Osteocyte (in vitro differentiated cells): ENCODE measurements at regions not wholly inside any gene's neighbourhood (a gene's known extent, or its start where the extent isn't known, plus 50 kb on each side); places are given as distances from the start of the nearest gene placed in this dataset.

ENCODE experiments used
- DNase-seq: peaks from one replicate; pipeline ENCODE4 v3.0.0; 2021; ENCODE audit warnings: mixed read lengths; ENCODE audit not compliant: unreplicated experiment; ENCODE audit errors: extremely low spot score
- H3K27ac Mint-ChIP-seq: one replicate; pipeline ENCODE4 v1.8.0; 2021; ENCODE audit warnings: mild to moderate bottlenecking, mixed read lengths; ENCODE audit not compliant: unreplicated experiment
- H3K27me3 Mint-ChIP-seq: one replicate; pipeline ENCODE4 v1.8.0; 2021; ENCODE audit warnings: mixed read lengths; ENCODE audit not compliant: unreplicated experiment
- H3K36me3 Mint-ChIP-seq: one replicate; pipeline ENCODE4 v1.8.0; 2021; ENCODE audit warnings: mixed read lengths; ENCODE audit not compliant: unreplicated experiment
- H3K4me1 Mint-ChIP-seq: one replicate; pipeline ENCODE4 v1.8.0; 2021; ENCODE audit warnings: mixed read lengths; ENCODE audit not compliant: unreplicated experiment
- H3K4me3 Mint-ChIP-seq: one replicate; pipeline ENCODE4 v1.8.0; 2021; ENCODE audit warnings: mild to moderate bottlenecking, moderate library complexity, mixed read lengths; ENCODE audit not compliant: unreplicated experiment
- H3K9me3 Mint-ChIP-seq: one replicate; pipeline ENCODE4 v1.8.0; 2021; ENCODE audit warnings: mixed read lengths; ENCODE audit not compliant: unreplicated experiment
- CTCF ChIP-seq: fragments of 200-600 bp; sonication (generic); IDR thresholded peaks from 2 replicates; pipeline ENCODE4 v1.5.0; 2021; ENCODE audit warnings: antibody characterized with exemption, mild to moderate bottlenecking, moderate library complexity

GRCh38 chr19:30865511-30865910, 483.7 kb downstream of the TSHZ3 start:
- Mint-ChIP-seq H3K36me3 (no peaks in the 10 kb centered on the region), H3K4me1 (no peaks in the 10 kb centered on the region), H3K27me3 (no peaks in the 10 kb centered on the region), H3K4me3 (no peak overlapping the region), H3K27ac (no peak overlapping the region), H3K9me3 (peaks cover 43% of the 10 kb centered on the region)
- DNase-seq: peak; percentile 27
- no peak for TF ChIP-seq CTCF

GRCh38 chr19:30864391-30865215, 484.6 kb downstream of the TSHZ3 start:
- H3K4me3 Mint-ChIP-seq: no peak overlapping the region
- no peak for TF ChIP-seq CTCF
- peak; percentile 56 for DNase-seq
- no peak overlapping the region for H3K27ac Mint-ChIP-seq
- no peaks in the 10 kb centered on the region for H3K4me1 Mint-ChIP-seq
- no peaks in the 10 kb centered on the region for H3K36me3 Mint-ChIP-seq
- H3K27me3 Mint-ChIP-seq: no peaks in the 10 kb centered on the region
- H3K9me3 Mint-ChIP-seq: peaks cover 48% of the 10 kb centered on the region

GRCh38 chr19:30862876-30863275, 486.4 kb downstream of the TSHZ3 start:
- Mint-ChIP-seq H3K36me3 (no peaks in the 10 kb centered on the region), H3K9me3 (peaks cover 59% of the 10 kb centered on the region), H3K4me1 (no peaks in the 10 kb centered on the region), H3K4me3 (no peak overlapping the region), H3K27me3 (no peaks in the 10 kb centered on the region), H3K27ac (no peak overlapping the region)
- peak; percentile 72 for DNase-seq
- no peak for TF ChIP-seq CTCF

- H3K36me3 Mint-ChIP-seq: no peaks in the 10 kb centered on the region
- no peak overlapping the region for H3K4me3 Mint-ChIP-seq
- no peak for TF ChIP-seq CTCF
- H3K27me3 Mint-ChIP-seq: no peaks in the 10 kb centered on the region
- no peaks in the 10 kb centered on the region for H3K4me1 Mint-ChIP-seq
- peaks cover 49% of the 10 kb centered on the region for H3K9me3 Mint-ChIP-seq
- no peak overlapping the region for H3K27ac Mint-ChIP-seq
- no peak for DNase-seq
Measured at GRCh38 chr19:30861919-30862318, 487.3 kb downstream of the TSHZ3 start.

GRCh38 chr19:30857966-30858490, 485.8 kb downstream of the ZNF536 start:
- Mint-ChIP-seq H3K27ac (no peak overlapping the region), H3K27me3 (no peaks in the 10 kb centered on the region), H3K9me3 (peaks cover 33% of the 10 kb centered on the region), H3K36me3 (no peaks in the 10 kb centered on the region), H3K4me1 (no peaks in the 10 kb centered on the region), H3K4me3 (no peak overlapping the region)
- peak; percentile 54 for DNase-seq
- no peak for TF ChIP-seq CTCF
